GM12878 (cell line): ENCODE measurements at regions not wholly inside any gene's neighbourhood (a gene's known extent, or its start where the extent isn't known, plus 50 kb on each side); places are given as distances from the start of the nearest gene placed in this dataset.

Experiments
- CTCF ChIP-seq, 3 experiments: IDR thresholded peaks in 2 of 3; conservative IDR thresholded peaks in 1 of 3; 2 replicates each; pipeline ENCODE4 v1.5.1; 2011; ENCODE audit warnings: low read depth in 3 of 3, low read length in 3 of 3, mild to moderate bottlenecking in 3 of 3, control low read depth in 2 of 3, moderate library complexity in 2 of 3, inconsistent platforms in 1 of 3, mixed read lengths in 1 of 3; ENCODE audit not compliant: control insufficient read depth in 2 of 3, insufficient read depth in 1 of 3; ENCODE audit errors: extremely low read depth in 1 of 3
- FOS ChIP-seq: IDR thresholded peaks from 3 replicates; pipeline ENCODE4 v1.6.1; 2011; ENCODE audit warnings: borderline replicate concordance; ENCODE audit not compliant: insufficient read length; ENCODE audit errors: extremely low read depth
- HDGF ChIP-seq: fragments of 450-650 bp; IDR thresholded peaks from 2 replicates; pipeline ENCODE4 v1.6.1; 2016; ENCODE audit warnings: antibody characterized with exemption
- IKZF1 ChIP-seq: fragments of 450-650 bp; conservative IDR thresholded peaks from 2 replicates; pipeline ENCODE4 v1.6.1; 2017; ENCODE audit warnings: antibody characterized with exemption, mild to moderate bottlenecking
- JUND ChIP-seq: IDR thresholded peaks from 2 replicates; pipeline ENCODE4 v1.6.1; 2012; ENCODE audit warnings: low read depth, mild to moderate bottlenecking, low read length, improper control_type of control experiment, moderate library complexity
- NFIC ChIP-seq: IDR thresholded peaks from 2 replicates; pipeline ENCODE4 v1.6.1; 2012; ENCODE audit warnings: low read depth, mild to moderate bottlenecking, inconsistent platforms, low read length, moderate library complexity
- POLR2A ChIP-seq: IDR thresholded peaks from 2 replicates; pipeline ENCODE4 v1.6.1; 2011; ENCODE audit warnings: low read depth, mild to moderate bottlenecking, low read length
- USF2 ChIP-seq: IDR thresholded peaks from 2 replicates; pipeline ENCODE4 v1.6.1; 2011; ENCODE audit warnings: low read depth, low read length, improper control_type of control experiment, borderline replicate concordance
- YY1 ChIP-seq: IDR thresholded peaks from 2 replicates; pipeline ENCODE4 v1.6.1; 2011; ENCODE audit warnings: low read depth, mild to moderate bottlenecking, low read length

GRCh38 chr5:54705994-54706653, 188.6 kb downstream of the SNX18 start:
- no peak for TF ChIP-seq FOS
- TF ChIP-seq YY1 = no peak
- no peak for TF ChIP-seq NFIC
- TF ChIP-seq IKZF1 = no peak
- TF ChIP-seq POLR2A = no peak
- TF ChIP-seq JUND = no peak
- TF ChIP-seq USF2 = no peak
- no peak for TF ChIP-seq CTCF (IDR thresholded peaks at IDR 0.05 in 2 of 3, conservative IDR thresholded peaks at IDR 0.05 in 1 of 3; ENCODE audit: control insufficient read depth in 2 of 3, extremely low read depth in 1 of 3, insufficient read depth in 1 of 3, low read depth in 3 of 3, low read length in 3 of 3)
- no peak for TF ChIP-seq HDGF
